Breast epithelium (tissue), 3 donors: ENCODE measurements at regions not wholly inside any gene's neighbourhood (a gene's known extent, or its start where the extent isn't known, plus 50 kb on each side); places are given as distances from the start of the nearest gene placed in this dataset.

Experiments used
- CTCF ChIP-seq, 3 donors: fragments of 450-650 bp; IDR thresholded peaks; one replicate each; pipeline ENCODE4 v1.5.1; 2016 to 2017; ENCODE audit warnings: antibody characterized with exemption in 3 of 3, mild to moderate bottlenecking in 3 of 3, moderate library complexity in 3 of 3
- POLR2A ChIP-seq: fragments of 450-650 bp; IDR thresholded peaks from one replicate; pipeline ENCODE4 v1.6.1; 2016; ENCODE audit warnings: antibody characterized with exemption, mild to moderate bottlenecking, moderate library complexity

GRCh38 chr6:115759051-115759450 is 301.6 kb downstream of the FRK start:
- TF ChIP-seq CTCF (IDR thresholded peaks at IDR 0.05) = no peak
- TF ChIP-seq POLR2A = no peak
